SU-DHL-6 (cell line): ENCODE measurements at regions not wholly inside any gene's neighbourhood (a gene's known extent, or its start where the extent isn't known, plus 50 kb on each side); places are given as distances from the start of the nearest gene placed in this dataset.

Experiments used
- H2AFZ ChIP-seq: fragments of 200-600 bp; sonication (generic); 2 replicates; pipeline ENCODE4 v1.6.1; 2014; ENCODE audit warnings: low read depth, mild to moderate bottlenecking, moderate library complexity, mixed read lengths, antibody characterized with exemption, low read length; ENCODE audit not compliant: severe bottlenecking
- H3F3A ChIP-seq: fragments of 200-600 bp; shearing (Covaris generic); 2 replicates; pipeline ENCODE4 v1.6.0; 2016; ENCODE audit warnings: antibody characterized with exemption, mild to moderate bottlenecking; ENCODE audit not compliant: insufficient read depth
- H3K27ac ChIP-seq: fragments of 200-600 bp; sonication (generic); 2 replicates; pipeline ENCODE4 v1.5.1; 2016; ENCODE audit warnings: low read depth, mild to moderate bottlenecking, low read length, moderate library complexity, mixed read lengths
- H3K27me3 ChIP-seq: fragments of 200-600 bp; sonication (generic), shearing (Covaris generic); 2 replicates; pipeline ENCODE4 v1.6.0; 2014; ENCODE audit warnings: mild to moderate bottlenecking, low read length
- H3K36me3 ChIP-seq: fragments of 200-600 bp; sonication (generic); 2 replicates; pipeline ENCODE4 v1.6.1; 2014; ENCODE audit warnings: mild to moderate bottlenecking, low read length, mixed read lengths
- H3K4me2 ChIP-seq: fragments of 300-600, 200-600 bp; shearing (Covaris generic), sonication (generic); 2 replicates; pipeline ENCODE4 v1.6.0; 2014; ENCODE audit warnings: low read length, low read depth, mild to moderate bottlenecking; ENCODE audit not compliant: poor library complexity, severe bottlenecking
- H3K4me3 ChIP-seq: fragments of 200-600 bp; sonication (generic); 2 replicates; pipeline ENCODE4 v1.5.1; 2014; ENCODE audit warnings: antibody characterized with exemption, low read length, mild to moderate bottlenecking, mixed read lengths; ENCODE audit not compliant: insufficient read depth, poor library complexity, severe bottlenecking
- H3K79me2 ChIP-seq: fragments of 200-600 bp; sonication (generic); 2 replicates; pipeline ENCODE4 v1.6.1; 2014; ENCODE audit warnings: mild to moderate bottlenecking, low read length, moderate library complexity; ENCODE audit not compliant: insufficient read depth
- H3K9ac ChIP-seq: fragments of 200-600 bp; sonication (generic); 2 replicates; pipeline ENCODE4 v1.7.0; 2014; ENCODE audit warnings: mild to moderate bottlenecking, low read length
- H3K9me2 ChIP-seq: fragments of 200-600 bp; sonication (generic); replicated peaks from 2 replicates; pipeline ENCODE4 v1.6.1; 2014; ENCODE audit warnings: low read length; ENCODE audit not compliant: insufficient read depth
- H3K9me3 ChIP-seq: fragments of 200-600 bp; sonication (generic); 2 replicates; pipeline ENCODE4 v1.6.1; 2014; ENCODE audit warnings: low read length, mixed read lengths; ENCODE audit not compliant: insufficient read depth
- H4K20me1 ChIP-seq: fragments of 200-600 bp; sonication (generic); 2 replicates; pipeline ENCODE4 v1.6.1; 2014; ENCODE audit warnings: low read depth, mild to moderate bottlenecking, antibody characterized with exemption, low read length, moderate library complexity, mixed read lengths
- CTCF ChIP-seq: fragments of 200-600 bp; sonication (generic); IDR thresholded peaks from one replicate; pipeline ENCODE4 v1.5.1; 2017; ENCODE audit warnings: antibody characterized with exemption, mild to moderate bottlenecking, low read length, moderate library complexity; ENCODE audit not compliant: insufficient read depth, poor library complexity, severe bottlenecking
- EZH2phosphoT487 ChIP-seq: fragments of 200-600 bp; sonication (generic), shearing (Covaris generic); conservative IDR thresholded peaks from 2 replicates; pipeline ENCODE4 v1.6.1; 2018; ENCODE audit warnings: mild to moderate bottlenecking, antibody characterized with exemption, low read length, moderate library complexity, mixed read lengths

- TF ChIP-seq EZH2phosphoT487 (no peak), CTCF (no peak)
- Histone ChIP-seq H3K27ac (no peak overlapping the region), H3K36me3 (no peaks in the 10 kb centered on the region), H3K4me2 (no peak overlapping the region), H4K20me1 (no peaks in the 10 kb centered on the region), H3K4me3 (no peak overlapping the region), H3F3A (no peaks in the 10 kb centered on the region), H3K9me3 (no peaks in the 10 kb centered on the region), H3K9ac (no peak overlapping the region), H2AFZ (no peak overlapping the region), H3K27me3 (no peaks in the 10 kb centered on the region), H3K9me2 (no peaks in the 10 kb centered on the region), H3K79me2 (no peaks in the 10 kb centered on the region)
Observed at GRCh38 chr1:39127513-39127912, 77.0 kb upstream of the MACF1 start.

GRCh38 chr1:39128126-39128525 is 76.4 kb upstream of the MACF1 start:
- no peak for TF ChIP-seq EZH2phosphoT487
- TF ChIP-seq CTCF, result no peak
- no peaks in the 10 kb centered on the region for H3K79me2 ChIP-seq
- H3K4me3 ChIP-seq, result no peak overlapping the region
- no peaks in the 10 kb centered on the region for H3K9me3 ChIP-seq
- no peak overlapping the region for H3K4me2 ChIP-seq
- no peak overlapping the region for H3K9ac ChIP-seq
- H2AFZ ChIP-seq, result no peak overlapping the region
- no peaks in the 10 kb centered on the region for H4K20me1 ChIP-seq
- H3K36me3 ChIP-seq, result no peaks in the 10 kb centered on the region
- H3F3A ChIP-seq, result no peaks in the 10 kb centered on the region
- H3K9me2 ChIP-seq, result no peaks in the 10 kb centered on the region
- no peak overlapping the region for H3K27ac ChIP-seq
- no peaks in the 10 kb centered on the region for H3K27me3 ChIP-seq

- no peak overlapping the region for H3K27ac ChIP-seq
- TF ChIP-seq EZH2phosphoT487 (no peak), CTCF (no peak)
Observed at GRCh38 chr1:39128959-39129358, 75.5 kb upstream of the MACF1 start.

More at GRCh38 chr1:39128959-39129358, 75.5 kb upstream of the MACF1 start:
- H3K9me3 ChIP-seq, result no peaks in the 10 kb centered on the region
- H3K9me2 ChIP-seq, result no peaks in the 10 kb centered on the region
- H3K9ac ChIP-seq, result no peak overlapping the region
- no peaks in the 10 kb centered on the region for H3K36me3 ChIP-seq
- H3K4me2 ChIP-seq, result no peak overlapping the region
- no peaks in the 10 kb centered on the region for H3K79me2 ChIP-seq
- no peaks in the 10 kb centered on the region for H4K20me1 ChIP-seq
- no peaks in the 10 kb centered on the region for H3F3A ChIP-seq
- H2AFZ ChIP-seq, result no peak overlapping the region
- H3K4me3 ChIP-seq, result no peak overlapping the region
- H3K27me3 ChIP-seq, result no peaks in the 10 kb centered on the region
